Caco-2 (cell line): ENCODE measurements at regions not wholly inside any gene's neighbourhood (a gene's known extent, or its start where the extent isn't known, plus 50 kb on each side); places are given as distances from the start of the nearest gene placed in this dataset.
"Not testable (repeated sequence)": the region's sequence is repeated elsewhere in the genome, so short reads cannot be mapped to it uniquely, and the experiment has no call there.

ENCODE experiments used
- BruUV-seq: library from RNA; stranded (reverse); fragments of 400-500 nt; replicated peaks from 2 replicates; lab custom pipeline; 2021; lab: Mats Ljungman, UMichigan
- CTCF ChIA-PET: fragments of 300-600 bp; sonication (Branson Sonifier 250); formaldehyde crosslinking; loops from one replicate; lab custom pipeline; 2022; ENCODE audit warnings: antibody characterized with exemption; lab: Charles Lee
- POLR2A ChIA-PET: fragments of 300-600 bp; sonication (Branson Sonifier 250); formaldehyde crosslinking; loops from one replicate; lab custom pipeline; 2022; ENCODE audit warnings: antibody characterized with exemption; lab: Charles Lee
- DNase-seq, 2 experiments: peaks; one replicate each; pipeline versions ENCODE4 v3.0.0 to v3.0.0-alpha.2; 2020 to 2022
- H3K27me3 ChIP-seq: replicated peaks from 2 replicates; pipeline ENCODE4 v1.6.0; 2011; ENCODE audit warnings: low read length; ENCODE audit not compliant: control insufficient read depth, insufficient read depth
- H3K36me3 ChIP-seq: 2 replicates; pipeline ENCODE4 v1.5.1; 2011; ENCODE audit warnings: low read length; ENCODE audit not compliant: control insufficient read depth, insufficient read depth
- H3K4me1 ChIP-seq: fragments of 250-450 bp; sonication (Bioruptor Pico); 2 replicates; pipeline ENCODE4 v1.5.1; 2020; ENCODE audit warnings: mild to moderate bottlenecking
- H3K4me3 ChIP-seq: 2 replicates; pipeline ENCODE4 v1.5.1; 2011; ENCODE audit warnings: low read depth, mild to moderate bottlenecking, control low read depth, low read length
- H3K9me3 ChIP-seq: fragments of 250-450 bp; sonication (Bioruptor Pico); 2 replicates; pipeline ENCODE4 v1.5.1; 2020; ENCODE audit warnings: mild to moderate bottlenecking, moderate library complexity
- H3K27ac Mint-ChIP-seq: one replicate; pipeline ENCODE4 v1.8.0; 2022; ENCODE audit warnings: mixed read lengths; ENCODE audit not compliant: unreplicated experiment
- H3K27me3 Mint-ChIP-seq: one replicate; pipeline ENCODE4 v1.8.0; 2022; ENCODE audit warnings: mixed read lengths; ENCODE audit not compliant: insufficient read depth, unreplicated experiment
- H3K36me3 Mint-ChIP-seq: one replicate; pipeline ENCODE4 v1.8.0; 2022; ENCODE audit warnings: mild to moderate bottlenecking, mixed read lengths; ENCODE audit not compliant: insufficient read depth, unreplicated experiment
- H3K4me1 Mint-ChIP-seq: one replicate; pipeline ENCODE4 v1.8.0; 2022; ENCODE audit warnings: low read depth, mixed read lengths; ENCODE audit not compliant: unreplicated experiment
- H3K4me3 Mint-ChIP-seq: one replicate; pipeline ENCODE4 v1.8.0; 2022; ENCODE audit warnings: mild to moderate bottlenecking, moderate library complexity, mixed read lengths; ENCODE audit not compliant: unreplicated experiment
- H3K9me3 Mint-ChIP-seq: one replicate; pipeline ENCODE4 v1.8.0; 2022; ENCODE audit warnings: mixed read lengths; ENCODE audit not compliant: unreplicated experiment
- intact Hi-C: fragments of 100-400 bp; cut with micrococcal nuclease; formaldehyde crosslinking; loops from one replicate; pipeline ENCODE4 v1.10.0; 2022; ENCODE audit not compliant: unreplicated experiment
- TF ChIP-seq, protein P1 (sequence below), 2 experiments: fragments of 200-600 bp in 1 of 2; IDR thresholded peaks; 1 replicate in 1 of 2; 2 replicates in 1 of 2; pipeline versions ENCODE4 v1.5.1 to v1.8.0; 2011 to 2022; ENCODE audit warnings: antibody characterized with exemption in 1 of 2, control low read depth in 1 of 2, inconsistent platforms in 1 of 2, low read depth in 1 of 2, low read length in 1 of 2, mild to moderate bottlenecking in 1 of 2, moderate library complexity in 1 of 2; ENCODE audit not compliant: insufficient read depth in 1 of 2, severe bottlenecking in 1 of 2, unreplicated experiment in 1 of 2

DNA sequence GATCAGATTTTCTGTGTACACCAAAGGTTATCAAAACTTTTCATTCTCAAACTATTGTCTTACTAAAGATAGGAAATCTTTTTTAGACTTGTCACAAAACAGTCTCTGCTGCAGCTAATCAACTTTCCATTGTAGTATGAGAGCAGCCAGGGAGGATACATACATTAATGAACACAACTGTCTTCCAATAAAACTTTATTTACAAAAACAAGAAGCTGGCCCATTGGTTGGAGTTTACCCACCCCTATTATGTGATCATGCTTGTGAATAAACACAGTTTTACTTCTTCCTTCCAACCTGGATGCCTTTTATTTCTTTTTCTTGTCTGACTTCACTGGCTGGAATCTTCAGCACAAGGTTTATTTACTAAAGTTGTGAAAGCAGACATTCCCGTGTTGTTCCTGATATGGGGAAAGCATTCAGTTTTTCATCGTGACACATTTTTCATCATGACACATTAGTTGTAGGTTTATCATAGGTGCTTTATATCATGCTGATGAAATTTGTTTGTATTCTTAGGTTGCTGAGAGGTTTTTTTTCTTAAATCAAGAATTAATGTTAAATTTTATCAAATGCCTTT is 98.5 kb upstream of the CDK13 start:
- TF ChIP-seq, protein P1, sequence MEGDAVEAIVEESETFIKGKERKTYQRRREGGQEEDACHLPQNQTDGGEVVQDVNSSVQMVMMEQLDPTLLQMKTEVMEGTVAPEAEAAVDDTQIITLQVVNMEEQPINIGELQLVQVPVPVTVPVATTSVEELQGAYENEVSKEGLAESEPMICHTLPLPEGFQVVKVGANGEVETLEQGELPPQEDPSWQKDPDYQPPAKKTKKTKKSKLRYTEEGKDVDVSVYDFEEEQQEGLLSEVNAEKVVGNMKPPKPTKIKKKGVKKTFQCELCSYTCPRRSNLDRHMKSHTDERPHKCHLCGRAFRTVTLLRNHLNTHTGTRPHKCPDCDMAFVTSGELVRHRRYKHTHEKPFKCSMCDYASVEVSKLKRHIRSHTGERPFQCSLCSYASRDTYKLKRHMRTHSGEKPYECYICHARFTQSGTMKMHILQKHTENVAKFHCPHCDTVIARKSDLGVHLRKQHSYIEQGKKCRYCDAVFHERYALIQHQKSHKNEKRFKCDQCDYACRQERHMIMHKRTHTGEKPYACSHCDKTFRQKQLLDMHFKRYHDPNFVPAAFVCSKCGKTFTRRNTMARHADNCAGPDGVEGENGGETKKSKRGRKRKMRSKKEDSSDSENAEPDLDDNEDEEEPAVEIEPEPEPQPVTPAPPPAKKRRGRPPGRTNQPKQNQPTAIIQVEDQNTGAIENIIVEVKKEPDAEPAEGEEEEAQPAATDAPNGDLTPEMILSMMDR (IDR thresholded peaks at IDR 0.05; ENCODE audit: insufficient read depth in 1 of 2, low read depth in 1 of 2, low read length in 1 of 2, severe bottlenecking in 1 of 2, unreplicated experiment in 1 of 2): no peak
- intact Hi-C loops: no loop called here
- Histone ChIP-seq H3K4me1 (no peaks in the 10 kb centered on the region), H3K9me3 (no peaks in the 10 kb centered on the region), H3K27me3 (no peaks in the 10 kb centered on the region), H3K4me3 (no peak overlapping the region), H3K36me3 (no peaks in the 10 kb centered on the region)
- Mint-ChIP-seq H3K4me3 (no peak overlapping the region), H3K9me3 (no peaks in the 10 kb centered on the region), H3K27ac (no peak overlapping the region), H3K27me3 (peaks cover 13% of the 10 kb centered on the region), H3K4me1 (no peaks in the 10 kb centered on the region), H3K36me3 (no peaks in the 10 kb centered on the region)
- ChIA-PET CTCF (interaction anchor here (0.6 kb wide), 1 partner anchor 45 kb away, joined by 3 read pairs; no protein-coding TSS in a partner anchor), POLR2A (no interaction called here)
- no TSS peak for BruUV-seq
- no peak for DNase-seq

- POLR2A ChIA-PET, H3K27me3 ChIP-seq, CTCF ChIA-PET, H3K4me1 ChIP-seq, H3K4me1 Mint-ChIP-seq, BruUV-seq, H3K9me3 Mint-ChIP-seq, H3K9me3 ChIP-seq, H3K4me3 ChIP-seq, H3K27ac Mint-ChIP-seq, H3K36me3 ChIP-seq, H3K36me3 Mint-ChIP-seq, DNase-seq, intact Hi-C loops: not testable (repeated sequence)
- H3K4me3 Mint-ChIP-seq: peak overlapping the region; percentile 68
- H3K27me3 Mint-ChIP-seq: peaks cover 20% of the 10 kb centered on the region
Measured at GRCh38 chr7:39854616-39855324, 95.3 kb upstream of the CDK13 start.

- Mint-ChIP-seq H3K4me1 (no peaks in the 10 kb centered on the region), H3K27ac (no peak overlapping the region), H3K36me3 (no peaks in the 10 kb centered on the region), H3K4me3 (peak overlapping the region; percentile 68), H3K9me3 (no peaks in the 10 kb centered on the region), H3K27me3 (peaks cover 20% of the 10 kb centered on the region)
- ChIA-PET POLR2A (no interaction called here), CTCF (no interaction called here)
- H3K4me1 ChIP-seq: no peaks in the 10 kb centered on the region
- intact Hi-C loops: no loop called here
- H3K9me3 ChIP-seq: no peaks in the 10 kb centered on the region
- no peaks in the 10 kb centered on the region for H3K36me3 ChIP-seq
- no peak overlapping the region for H3K4me3 ChIP-seq
- TF ChIP-seq, protein P1 (IDR thresholded peaks at IDR 0.05; ENCODE audit: insufficient read depth in 1 of 2, low read depth in 1 of 2, low read length in 1 of 2, severe bottlenecking in 1 of 2, unreplicated experiment in 1 of 2): no peak
- no TSS peak for BruUV-seq
- H3K27me3 ChIP-seq: no peaks in the 10 kb centered on the region
- DNase-seq: no peak
Measured at GRCh38 chr7:39855325-39855674, 94.8 kb upstream of the CDK13 start.
